Choroid plexus epithelial cell (primary cell): ENCODE measurements at regions not wholly inside any gene's neighbourhood (a gene's known extent, or its start where the extent isn't known, plus 50 kb on each side); places are given as distances from the start of the nearest gene placed in this dataset.

ENCODE experiments used
- DNase-seq: peaks from one replicate; pipeline ENCODE4 v3.0.0-alpha.2; 2010; ENCODE audit warnings: low read depth
- H3K4me3 ChIP-seq: 2 replicates; pipeline ENCODE4 v1.5.1; 2011; ENCODE audit warnings: low read depth, mild to moderate bottlenecking, control low read depth, low read length, moderate library complexity
- CTCF ChIP-seq: conservative IDR thresholded peaks from 2 replicates; pipeline ENCODE4 v1.5.1; 2011; ENCODE audit warnings: low read depth, mild to moderate bottlenecking, control low read depth, inconsistent platforms, low read length, moderate library complexity

GRCh38 chr4:32022071-32022470 lies 1301.9 kb downstream of the PCDH7 start:
- DNase-seq: peak; percentile 7

GRCh38 chr4:32025851-32026459 lies 1305.8 kb downstream of the PCDH7 start:
- DNase-seq: peak; percentile 40
- H3K4me3 ChIP-seq: no peak overlapping the region
- no peak for TF ChIP-seq CTCF

More at GRCh38 chr4:32022071-32022470, 1301.9 kb downstream of the PCDH7 start:
- TF ChIP-seq CTCF: no peak
- no peak overlapping the region for H3K4me3 ChIP-seq

- TF ChIP-seq CTCF: no peak
- no peak overlapping the region for H3K4me3 ChIP-seq
- no peak for DNase-seq
Measured at GRCh38 chr4:32030406-32030805, 1310.2 kb downstream of the PCDH7 start.

GRCh38 chr4:32031026-32031425 lies 1310.9 kb downstream of the PCDH7 start:
- no peak for DNase-seq
- no peak for TF ChIP-seq CTCF
- no peak overlapping the region for H3K4me3 ChIP-seq

- no peak for DNase-seq
- H3K4me3 ChIP-seq: no peak overlapping the region
- no peak for TF ChIP-seq CTCF
Measured at GRCh38 chr4:32032136-32032672, 1312.0 kb downstream of the PCDH7 start.

GRCh38 chr4:32037399-32037798 lies 1317.2 kb downstream of the PCDH7 start:
- H3K4me3 ChIP-seq: no peak overlapping the region
- no peak for TF ChIP-seq CTCF
- DNase-seq: no peak
